ENCODE measurements at regions not wholly inside any gene's neighbourhood (a gene's known extent, or its start where the extent isn't known, plus 50 kb on each side); places are given as distances from the start of the nearest gene placed in this dataset.
A peak's percentile ranks its signal among the peaks of the same experiment; 100 is the strongest.
"Not testable (repeated sequence)": the region's sequence is repeated elsewhere in the genome, so short reads cannot be mapped to it uniquely, and the experiment has no call there.

- FAIRE-seq, result no peak
- DNase-seq (ENCODE audit: insufficient read length, low spot score), result no peak
- TF ChIP-seq POU2F2 (IDR thresholded peaks at IDR 0.05; ENCODE audit: low read depth, low read length), result no peak
- no peak for TF ChIP-seq SPI1 (IDR thresholded peaks at IDR 0.05; ENCODE audit: low read depth, low read length)
- TF ChIP-seq POLR2AphosphoS5 (IDR thresholded peaks at IDR 0.05; ENCODE audit: low read depth, low read length), result no peak
- TF ChIP-seq TAF1 (IDR thresholded peaks at IDR 0.05; ENCODE audit: low read depth, low read length), result no peak
- TF ChIP-seq POLR2A (IDR thresholded peaks at IDR 0.05; ENCODE audit: low read depth, low read length), result no peak
These were observed 183.0 kb upstream of the PRSS1 start for GRCh38 chr7:142566271-142566670.

GRCh38 chr7:142564125-142564524, 185.1 kb upstream of the PRSS1 start:
- not testable (repeated sequence) for FAIRE-seq

GRCh38 chr7:142563470-142563869, 185.8 kb upstream of the PRSS1 start:
- no peak for FAIRE-seq
- TF ChIP-seq TAF1 (IDR thresholded peaks at IDR 0.05; ENCODE audit: low read depth, low read length) (no peak), SPI1 (IDR thresholded peaks at IDR 0.05; ENCODE audit: low read depth, low read length) (no peak), POLR2AphosphoS5 (IDR thresholded peaks at IDR 0.05; ENCODE audit: low read depth, low read length) (no peak), POLR2A (IDR thresholded peaks at IDR 0.05; ENCODE audit: low read depth, low read length) (no peak), POU2F2 (IDR thresholded peaks at IDR 0.05; ENCODE audit: low read depth, low read length) (no peak), PAX5 (IDR thresholded peaks at IDR 0.05; ENCODE audit: insufficient read depth, low read length, severe bottlenecking) (no peak)
- DNase-seq (ENCODE audit: insufficient read length, low spot score), result no peak

More at GRCh38 chr7:142564125-142564524, 185.1 kb upstream of the PRSS1 start:
- not testable (repeated sequence) for DNase-seq (ENCODE audit: insufficient read length, low spot score)

GRCh38 chr7:142562688-142563087, 186.6 kb upstream of the PRSS1 start:
- no peak for FAIRE-seq
- no peak for DNase-seq (ENCODE audit: insufficient read length, low spot score)
- no peak for TF ChIP-seq POLR2AphosphoS5 (IDR thresholded peaks at IDR 0.05; ENCODE audit: low read depth, low read length)
- TF ChIP-seq TAF1 (IDR thresholded peaks at IDR 0.05; ENCODE audit: low read depth, low read length), result no peak

- DNase-seq (ENCODE audit: insufficient read length, low spot score); FAIRE-seq: not testable (repeated sequence)
These were observed 187.9 kb upstream of the PRSS1 start for GRCh38 chr7:142561396-142561795.

- not testable (repeated sequence) for FAIRE-seq; DNase-seq (ENCODE audit: insufficient read length, low spot score)
These were observed 188.5 kb upstream of the PRSS1 start for GRCh38 chr7:142560770-142561169.

GRCh38 chr7:142560166-142560565, 189.1 kb upstream of the PRSS1 start:
- no peak for TF ChIP-seq POU2F2 (IDR thresholded peaks at IDR 0.05; ENCODE audit: low read depth, low read length)
- no peak for TF ChIP-seq POLR2A (IDR thresholded peaks at IDR 0.05; ENCODE audit: low read depth, low read length)
- no peak for DNase-seq (ENCODE audit: insufficient read length, low spot score)
- FAIRE-seq, result no peak

GRCh38 chr7:142557971-142558582, 191.2 kb upstream of the PRSS1 start:
- FAIRE-seq, result no peak
- peak; percentile 18 for DNase-seq (ENCODE audit: insufficient read length, low spot score)
- TF ChIP-seq POLR2AphosphoS5 (IDR thresholded peaks at IDR 0.05; ENCODE audit: low read depth, low read length) (no peak), TAF1 (IDR thresholded peaks at IDR 0.05; ENCODE audit: low read depth, low read length) (no peak), PAX5 (IDR thresholded peaks at IDR 0.05; ENCODE audit: insufficient read depth, low read length, severe bottlenecking) (no peak), POU2F2 (IDR thresholded peaks at IDR 0.05; ENCODE audit: low read depth, low read length) (no peak), POLR2A (IDR thresholded peaks at IDR 0.05; ENCODE audit: low read depth, low read length) (no peak), SPI1 (IDR thresholded peaks at IDR 0.05; ENCODE audit: low read depth, low read length) (no peak)

- no peak for TF ChIP-seq PAX5 (IDR thresholded peaks at IDR 0.05; ENCODE audit: insufficient read depth, low read length, severe bottlenecking)
- TF ChIP-seq POU2F2 (IDR thresholded peaks at IDR 0.05; ENCODE audit: low read depth, low read length), result no peak
- no peak for TF ChIP-seq SPI1 (IDR thresholded peaks at IDR 0.05; ENCODE audit: low read depth, low read length)
- TF ChIP-seq POLR2AphosphoS5 (IDR thresholded peaks at IDR 0.05; ENCODE audit: low read depth, low read length), result no peak
- no peak for TF ChIP-seq TAF1 (IDR thresholded peaks at IDR 0.05; ENCODE audit: low read depth, low read length)
- no peak for TF ChIP-seq POLR2A (IDR thresholded peaks at IDR 0.05; ENCODE audit: low read depth, low read length)
- FAIRE-seq (no peak), DNase-seq (ENCODE audit: insufficient read length, low spot score) (no peak)
These were observed 192.5 kb upstream of the PRSS1 start for GRCh38 chr7:142556740-142557139.

- DNase-seq (ENCODE audit: insufficient read length, low spot score), result no peak
- TF ChIP-seq TAF1 (IDR thresholded peaks at IDR 0.05; ENCODE audit: low read depth, low read length) (no peak), SPI1 (IDR thresholded peaks at IDR 0.05; ENCODE audit: low read depth, low read length) (no peak), POU2F2 (IDR thresholded peaks at IDR 0.05; ENCODE audit: low read depth, low read length) (no peak), POLR2A (IDR thresholded peaks at IDR 0.05; ENCODE audit: low read depth, low read length) (no peak), PAX5 (IDR thresholded peaks at IDR 0.05; ENCODE audit: insufficient read depth, low read length, severe bottlenecking) (no peak), POLR2AphosphoS5 (IDR thresholded peaks at IDR 0.05; ENCODE audit: low read depth, low read length) (no peak)
- no peak for FAIRE-seq
These were observed 194.4 kb upstream of the PRSS1 start for GRCh38 chr7:142554560-142555532.

GRCh38 chr7:142553216-142553615, 196.1 kb upstream of the PRSS1 start:
- no peak for DNase-seq (ENCODE audit: insufficient read length, low spot score)
- TF ChIP-seq POLR2AphosphoS5 (IDR thresholded peaks at IDR 0.05; ENCODE audit: low read depth, low read length) (no peak), PAX5 (IDR thresholded peaks at IDR 0.05; ENCODE audit: insufficient read depth, low read length, severe bottlenecking) (no peak), TAF1 (IDR thresholded peaks at IDR 0.05; ENCODE audit: low read depth, low read length) (no peak), SPI1 (IDR thresholded peaks at IDR 0.05; ENCODE audit: low read depth, low read length) (no peak), POLR2A (IDR thresholded peaks at IDR 0.05; ENCODE audit: low read depth, low read length) (no peak), POU2F2 (IDR thresholded peaks at IDR 0.05; ENCODE audit: low read depth, low read length) (no peak)
- FAIRE-seq, result no peak
